ENCODE measurements at regions not wholly inside any gene's neighbourhood (a gene's known extent, or its start where the extent isn't known, plus 50 kb on each side); places are given as distances from the start of the nearest gene placed in this dataset.

GRCh38 chr17:79438546-79439334, 172.1 kb downstream of the RBFOX3 start:
- TF ChIP-seq GATA3 (IDR thresholded peaks at IDR 0.05; ENCODE audit: low read depth, low read length) (no peak), GATA2 (IDR thresholded peaks at IDR 0.05; ENCODE audit: low read depth, low read length) (no peak)

Measured in SH-SY5Y (cell line).